Kidney (tissue), 13 donors: ENCODE measurements at regions not wholly inside any gene's neighbourhood (a gene's known extent, or its start where the extent isn't known, plus 50 kb on each side); places are given as distances from the start of the nearest gene placed in this dataset.
A peak's percentile ranks its signal among the peaks of the same experiment; 100 is the strongest.

Source experiments
- DNase-seq, 5 donors: peaks; one replicate each; pipeline ENCODE4 v3.0.0-alpha.2; 2013 to 2020
- FAIRE-seq: peaks from 2 replicates; lab custom pipeline; 2012; peaks lifted over from hg19 to GRCh38; lab: Jason Lieb, UNC
- H3K27ac ChIP-seq, 2 donors: one replicate each; pipeline ENCODE4 v1.7.0; 2013; ENCODE audit warnings: low read depth in 2 of 2, low read length in 2 of 2, inconsistent platforms in 1 of 2
- H3K27me3 ChIP-seq: one replicate; pipeline ENCODE4 v1.7.1; 2013; ENCODE audit warnings: low read length, inconsistent platforms; ENCODE audit not compliant: control insufficient read depth, insufficient read depth
- H3K36me3 ChIP-seq, 3 donors: one replicate each; pipeline versions ENCODE4 v1.7.0 to v1.7.1; 2013; ENCODE audit warnings: low read length in 3 of 3, control low read depth in 1 of 3, inconsistent platforms in 1 of 3; ENCODE audit not compliant: insufficient read depth in 3 of 3, control insufficient read depth in 2 of 3
- H3K4me1 ChIP-seq, 3 donors: one replicate each; pipeline versions ENCODE4 v1.7.0 to v1.7.1; 2013; ENCODE audit warnings: low read length in 3 of 3, inconsistent platforms in 1 of 3, low read depth in 1 of 3; ENCODE audit not compliant: control insufficient read depth in 2 of 3, insufficient read depth in 2 of 3
- H3K4me3 ChIP-seq, 3 donors: one replicate each; pipeline versions ENCODE4 v1.7.0 to v1.8.1; 2013; ENCODE audit warnings: low read length in 3 of 3, control low read depth in 1 of 3, inconsistent platforms in 1 of 3
- H3K9ac ChIP-seq, 3 donors: one replicate each; pipeline versions ENCODE4 v1.7.0 to v1.7.1; 2013; ENCODE audit warnings: low read length in 3 of 3, control low read depth in 1 of 3, inconsistent platforms in 1 of 3
- H3K9me3 ChIP-seq, 3 donors: one replicate each; pipeline versions ENCODE4 v1.7.0 to v1.7.1; 2013; ENCODE audit warnings: low read length in 3 of 3, control low read depth in 1 of 3, inconsistent platforms in 1 of 3; ENCODE audit not compliant: control insufficient read depth in 2 of 3, insufficient read depth in 1 of 3
- intact Hi-C: fragments of 100-400 bp; cut with DNase I; formaldehyde crosslinking; loops from one replicate; pipeline ENCODE4 v1.11.1; 2022
- TF ChIP-seq, protein P1 (sequence below): IDR thresholded peaks from 3 replicates; pipeline ENCODE4 v1.5.1; 2012; ENCODE audit warnings: mild to moderate bottlenecking, moderate library complexity, borderline replicate concordance; ENCODE audit not compliant: insufficient read depth; ENCODE audit errors: extremely low read depth
- donor health status: control.
- donor health status: control.
- donor health status: control.
- donor health status: control.
- donor health status: control.
- donor health status: DM: yes; HTN: yes; CAD: no.
- donor health status: Normal renal cell carcinoma (clear cell type).

DNA sequence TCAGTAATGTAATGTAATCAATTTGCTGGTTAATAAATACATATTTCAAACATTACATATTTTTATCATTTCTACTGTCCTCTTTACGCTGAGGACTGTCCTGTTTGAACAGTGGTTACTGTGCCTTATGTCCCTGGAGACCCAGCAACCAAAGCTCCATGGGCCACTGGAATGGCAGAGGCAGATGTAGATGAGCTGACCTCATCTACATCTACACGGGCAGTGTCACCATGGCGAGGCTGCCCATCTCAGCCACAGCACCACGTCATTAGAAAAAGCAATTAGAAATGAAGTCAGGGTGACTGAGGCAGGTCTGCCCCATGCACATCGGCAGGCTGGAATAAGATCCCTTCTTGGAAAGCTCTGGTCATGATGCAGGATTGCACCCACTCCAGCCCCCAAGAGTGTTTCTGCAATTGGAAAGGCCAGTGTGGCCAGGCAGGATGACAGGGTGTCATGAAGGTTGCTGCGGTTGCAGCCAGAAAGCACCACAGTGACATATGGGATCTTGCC, 237.5 kb downstream of the NDUFA10 start:
- FAIRE-seq = no peak
- peaks cover 0 to 14% (median 4%) of the 10 kb centered on the region in 3 donors for H3K4me1 ChIP-seq
- peaks cover 0 to 4% (median 0%) of the 10 kb centered on the region in 3 donors for H3K9me3 ChIP-seq
- no peak overlapping the region for H3K4me3 ChIP-seq
- no peaks in the 10 kb centered on the region for H3K27me3 ChIP-seq
- no peak for DNase-seq
- TF ChIP-seq, protein P1, sequence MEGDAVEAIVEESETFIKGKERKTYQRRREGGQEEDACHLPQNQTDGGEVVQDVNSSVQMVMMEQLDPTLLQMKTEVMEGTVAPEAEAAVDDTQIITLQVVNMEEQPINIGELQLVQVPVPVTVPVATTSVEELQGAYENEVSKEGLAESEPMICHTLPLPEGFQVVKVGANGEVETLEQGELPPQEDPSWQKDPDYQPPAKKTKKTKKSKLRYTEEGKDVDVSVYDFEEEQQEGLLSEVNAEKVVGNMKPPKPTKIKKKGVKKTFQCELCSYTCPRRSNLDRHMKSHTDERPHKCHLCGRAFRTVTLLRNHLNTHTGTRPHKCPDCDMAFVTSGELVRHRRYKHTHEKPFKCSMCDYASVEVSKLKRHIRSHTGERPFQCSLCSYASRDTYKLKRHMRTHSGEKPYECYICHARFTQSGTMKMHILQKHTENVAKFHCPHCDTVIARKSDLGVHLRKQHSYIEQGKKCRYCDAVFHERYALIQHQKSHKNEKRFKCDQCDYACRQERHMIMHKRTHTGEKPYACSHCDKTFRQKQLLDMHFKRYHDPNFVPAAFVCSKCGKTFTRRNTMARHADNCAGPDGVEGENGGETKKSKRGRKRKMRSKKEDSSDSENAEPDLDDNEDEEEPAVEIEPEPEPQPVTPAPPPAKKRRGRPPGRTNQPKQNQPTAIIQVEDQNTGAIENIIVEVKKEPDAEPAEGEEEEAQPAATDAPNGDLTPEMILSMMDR = no peak
- no peaks in the 10 kb centered on the region for H3K36me3 ChIP-seq
- peak overlapping the region in 1 of 2 donors; percentile 11 for H3K27ac ChIP-seq
- intact Hi-C loops = no loop called here
- no peak overlapping the region for H3K9ac ChIP-seq

DNA sequence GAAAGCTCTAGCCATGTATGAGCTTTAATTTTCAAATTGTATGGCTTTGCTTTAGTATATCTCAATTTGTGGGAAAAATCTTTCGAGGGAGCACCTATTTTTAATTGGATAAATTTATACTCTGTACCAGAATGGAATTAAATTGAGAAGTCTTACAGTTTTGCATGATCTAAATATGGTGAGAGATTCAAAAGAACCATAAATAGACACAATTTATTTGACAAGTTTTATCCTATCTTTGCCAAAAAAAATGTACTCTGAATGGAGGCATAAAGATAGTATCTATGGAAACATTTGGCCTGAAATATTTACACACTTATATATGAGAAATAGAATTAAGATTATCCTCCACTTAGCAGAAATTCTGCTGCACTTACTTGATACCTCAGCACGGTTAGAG, 238.4 kb downstream of the NDUFA10 start:
- no peak overlapping the region for H3K4me3 ChIP-seq
- H3K9me3 ChIP-seq = peaks cover 0 to 4% (median 0%) of the 10 kb centered on the region in 3 donors
- no peak for FAIRE-seq
- DNase-seq = no peak
- H3K4me1 ChIP-seq = peaks cover 0 to 12% (median 4%) of the 10 kb centered on the region in 3 donors
- TF ChIP-seq, protein P1 = no peak
- no peaks in the 10 kb centered on the region for H3K27me3 ChIP-seq
- intact Hi-C loops = no loop called here
- no peak overlapping the region for H3K9ac ChIP-seq
- no peak overlapping the region for H3K27ac ChIP-seq
- H3K36me3 ChIP-seq = no peaks in the 10 kb centered on the region

DNA sequence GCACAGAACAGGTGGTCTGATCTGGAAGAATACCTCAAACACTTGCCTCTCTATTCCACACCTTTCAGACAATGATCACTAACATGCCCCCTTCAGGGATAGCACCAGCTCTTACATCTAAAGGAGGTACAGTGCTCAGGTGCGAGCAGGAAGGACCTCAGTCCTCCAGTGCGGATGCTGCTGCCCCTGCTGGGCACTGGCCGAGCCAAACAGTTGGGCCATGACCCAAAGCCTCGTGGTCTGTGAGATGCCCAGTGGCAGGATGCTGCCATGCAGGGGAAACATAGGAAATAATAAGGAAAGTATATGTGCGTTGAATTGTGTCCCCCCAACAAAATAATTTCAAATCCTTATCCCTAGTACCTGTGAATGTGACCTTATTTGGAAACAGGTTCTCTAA, 243.7 kb downstream of the NDUFA10 start:
- Histone ChIP-seq H3K27me3 (no peaks in the 10 kb centered on the region), H3K4me3 (no peak overlapping the region), H3K9ac (no peak overlapping the region), H3K4me1 (no peaks in the 10 kb centered on the region), H3K36me3 (no peaks in the 10 kb centered on the region), H3K9me3 (peaks cover 0 to 4% (median 0%) of the 10 kb centered on the region in 3 donors), H3K27ac (no peak overlapping the region)
- FAIRE-seq (no peak), DNase-seq (peak in 1 of 5 donors; percentile 27)
- TF ChIP-seq, protein P1 = no peak
- intact Hi-C loops = no loop called here
